ENCODE measurements at regions not wholly inside any gene's neighbourhood (a gene's known extent, or its start where the extent isn't known, plus 50 kb on each side); places are given as distances from the start of the nearest gene placed in this dataset.

DNA sequence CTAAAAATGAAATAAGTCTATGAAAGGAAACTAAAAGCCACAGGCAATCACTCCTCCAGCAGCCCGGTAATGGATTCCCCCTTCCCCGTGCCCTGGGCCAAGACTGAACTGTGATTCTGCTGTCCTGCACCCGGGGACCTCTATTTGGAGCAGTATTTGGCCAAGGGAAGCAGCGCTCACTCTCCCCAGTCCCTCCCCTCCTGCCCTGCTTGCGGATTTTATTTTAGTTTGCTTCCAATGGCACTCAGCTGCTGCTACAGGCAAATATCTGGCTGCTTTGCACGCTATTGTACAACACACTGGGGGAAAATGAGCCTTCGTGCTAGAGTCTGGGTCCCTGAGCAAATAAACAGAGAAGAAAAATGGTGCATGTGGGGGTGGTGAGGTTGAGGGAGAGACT, 975.7 kb upstream of the RBFOX1 start:
- intact Hi-C loops (cut with DNase I; ENCODE audit: low total_unique reads) = no loop called here
- TF ChIP-seq, protein P1, sequence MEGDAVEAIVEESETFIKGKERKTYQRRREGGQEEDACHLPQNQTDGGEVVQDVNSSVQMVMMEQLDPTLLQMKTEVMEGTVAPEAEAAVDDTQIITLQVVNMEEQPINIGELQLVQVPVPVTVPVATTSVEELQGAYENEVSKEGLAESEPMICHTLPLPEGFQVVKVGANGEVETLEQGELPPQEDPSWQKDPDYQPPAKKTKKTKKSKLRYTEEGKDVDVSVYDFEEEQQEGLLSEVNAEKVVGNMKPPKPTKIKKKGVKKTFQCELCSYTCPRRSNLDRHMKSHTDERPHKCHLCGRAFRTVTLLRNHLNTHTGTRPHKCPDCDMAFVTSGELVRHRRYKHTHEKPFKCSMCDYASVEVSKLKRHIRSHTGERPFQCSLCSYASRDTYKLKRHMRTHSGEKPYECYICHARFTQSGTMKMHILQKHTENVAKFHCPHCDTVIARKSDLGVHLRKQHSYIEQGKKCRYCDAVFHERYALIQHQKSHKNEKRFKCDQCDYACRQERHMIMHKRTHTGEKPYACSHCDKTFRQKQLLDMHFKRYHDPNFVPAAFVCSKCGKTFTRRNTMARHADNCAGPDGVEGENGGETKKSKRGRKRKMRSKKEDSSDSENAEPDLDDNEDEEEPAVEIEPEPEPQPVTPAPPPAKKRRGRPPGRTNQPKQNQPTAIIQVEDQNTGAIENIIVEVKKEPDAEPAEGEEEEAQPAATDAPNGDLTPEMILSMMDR (IDR thresholded peaks at IDR 0.05) = no peak
- TF ChIP-seq POLR2A (IDR thresholded peaks at IDR 0.05) = no peak
- DNase-seq = no peak

GRCh38 chr16:6349725-6350124, 982.9 kb upstream of the RBFOX1 start:
- H3K27me3 ChIP-seq = no peaks in the 10 kb centered on the region
- H3K4me1 ChIP-seq = no peaks in the 10 kb centered on the region
- intact Hi-C loops (cut with DNase I; ENCODE audit: low total_unique reads) = no loop called here
- H3K9me3 ChIP-seq = no peaks in the 10 kb centered on the region
- no peaks in the 10 kb centered on the region for H3K36me3 ChIP-seq
- no peak overlapping the region for H3K27ac ChIP-seq
- TF ChIP-seq, protein P1 (IDR thresholded peaks at IDR 0.05) = no peak
- TF ChIP-seq POLR2A (IDR thresholded peaks at IDR 0.05) = no peak
- no peak for DNase-seq
- H3K4me3 ChIP-seq = no peak overlapping the region

More for the DNA sequence above, 975.7 kb upstream of the RBFOX1 start:
- Histone ChIP-seq H3K4me3 (no peak overlapping the region), H3K27me3 (no peaks in the 10 kb centered on the region), H3K9me3 (no peaks in the 10 kb centered on the region), H3K36me3 (no peaks in the 10 kb centered on the region), H3K4me1 (no peaks in the 10 kb centered on the region), H3K27ac (no peak overlapping the region)

DNA sequence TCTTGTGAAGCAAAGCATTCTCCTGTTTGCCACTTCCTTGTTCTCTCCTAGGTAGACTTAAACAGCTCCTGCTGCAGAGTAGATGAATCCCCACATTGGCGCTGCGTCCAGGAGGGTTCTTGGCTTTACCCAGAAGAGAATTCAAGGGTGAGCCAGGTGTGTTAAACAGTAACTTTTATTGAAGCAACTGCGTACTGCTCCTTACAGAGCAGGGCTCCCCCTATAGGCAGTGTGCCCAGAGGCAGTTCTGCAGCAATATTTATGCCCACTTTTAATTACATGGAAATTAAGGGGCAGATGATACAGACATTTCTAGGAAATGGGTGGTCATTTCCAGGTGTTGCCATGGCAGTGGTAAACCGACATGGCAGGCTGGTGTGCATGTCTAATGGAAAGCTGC, 987.6 kb upstream of the RBFOX1 start:
- intact Hi-C loops (cut with DNase I; ENCODE audit: low total_unique reads) = no loop called here
- no peak overlapping the region for H3K27ac ChIP-seq
- no peaks in the 10 kb centered on the region for H3K36me3 ChIP-seq

GRCh38 chr16:6343157-6343556, 989.5 kb upstream of the RBFOX1 start:
- no peak for DNase-seq
- H3K4me1 ChIP-seq = no peaks in the 10 kb centered on the region
- TF ChIP-seq POLR2A (IDR thresholded peaks at IDR 0.05) = no peak
- TF ChIP-seq, protein P1 (IDR thresholded peaks at IDR 0.05) = no peak
- H3K27ac ChIP-seq = no peak overlapping the region
- H3K36me3 ChIP-seq = no peaks in the 10 kb centered on the region
- no peak overlapping the region for H3K4me3 ChIP-seq
- no peaks in the 10 kb centered on the region for H3K9me3 ChIP-seq
- intact Hi-C loops (cut with DNase I; ENCODE audit: low total_unique reads) = no loop called here
- no peaks in the 10 kb centered on the region for H3K27me3 ChIP-seq

More for the DNA sequence above, 987.6 kb upstream of the RBFOX1 start:
- TF ChIP-seq, protein P1 (IDR thresholded peaks at IDR 0.05) = no peak
- TF ChIP-seq POLR2A (IDR thresholded peaks at IDR 0.05) = no peak
- DNase-seq = no peak
- no peaks in the 10 kb centered on the region for H3K9me3 ChIP-seq
- no peaks in the 10 kb centered on the region for H3K27me3 ChIP-seq
- H3K4me3 ChIP-seq = no peak overlapping the region
- no peaks in the 10 kb centered on the region for H3K4me1 ChIP-seq

- Histone ChIP-seq H3K4me1 (no peaks in the 10 kb centered on the region), H3K27ac (no peak overlapping the region), H3K4me3 (no peak overlapping the region), H3K36me3 (no peaks in the 10 kb centered on the region), H3K27me3 (no peaks in the 10 kb centered on the region), H3K9me3 (no peaks in the 10 kb centered on the region)
- no peak for TF ChIP-seq POLR2A (IDR thresholded peaks at IDR 0.05)
- TF ChIP-seq, protein P1 (IDR thresholded peaks at IDR 0.05) = no peak
- DNase-seq = no peak
- intact Hi-C loops (cut with DNase I; ENCODE audit: low total_unique reads) = no loop called here
Measured at GRCh38 chr16:6341981-6342380, 990.7 kb upstream of the RBFOX1 start.

All from uterus (tissue), 3 donors.